ENCODE measurements at regions not wholly inside any gene's neighbourhood (a gene's known extent, or its start where the extent isn't known, plus 50 kb on each side); places are given as distances from the start of the nearest gene placed in this dataset.

GRCh38 chr6:134712311-134712710 lies 237.6 kb downstream of the ALDH8A1 start:
- DNase-seq (ENCODE audit: low read depth, low spot score), result no peak

DNA sequence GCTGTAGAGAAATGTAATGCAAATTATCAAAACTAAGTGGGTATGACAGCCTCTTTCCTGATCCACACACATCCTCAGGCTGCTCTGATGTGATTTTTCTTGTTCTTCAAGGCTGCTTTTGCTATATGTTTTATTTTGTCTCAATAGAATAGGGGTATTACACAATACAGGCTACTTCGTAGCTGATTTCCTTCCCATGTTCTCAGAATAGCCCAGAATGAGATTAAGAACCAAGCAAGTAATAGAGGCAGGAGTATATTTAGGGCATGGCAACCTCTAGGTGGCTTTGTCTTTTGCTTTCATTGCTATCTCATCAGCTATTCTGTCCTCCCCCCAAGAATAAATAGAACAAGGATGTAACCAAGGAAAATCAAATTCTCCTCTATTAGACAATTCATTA lies 241.8 kb downstream of the ALDH8A1 start:
- no peak for DNase-seq (ENCODE audit: low read depth, low spot score)

- peak; percentile 9 for DNase-seq (ENCODE audit: low read depth, low spot score)
These were observed 242.4 kb downstream of the ALDH8A1 start for GRCh38 chr6:134707342-134708031.

GRCh38 chr6:134706806-134707205 lies 243.1 kb downstream of the ALDH8A1 start:
- DNase-seq (ENCODE audit: low read depth, low spot score), result no peak

GRCh38 chr6:134706153-134706552 lies 243.7 kb downstream of the ALDH8A1 start:
- DNase-seq (ENCODE audit: low read depth, low spot score), result peak; percentile 47

DNA sequence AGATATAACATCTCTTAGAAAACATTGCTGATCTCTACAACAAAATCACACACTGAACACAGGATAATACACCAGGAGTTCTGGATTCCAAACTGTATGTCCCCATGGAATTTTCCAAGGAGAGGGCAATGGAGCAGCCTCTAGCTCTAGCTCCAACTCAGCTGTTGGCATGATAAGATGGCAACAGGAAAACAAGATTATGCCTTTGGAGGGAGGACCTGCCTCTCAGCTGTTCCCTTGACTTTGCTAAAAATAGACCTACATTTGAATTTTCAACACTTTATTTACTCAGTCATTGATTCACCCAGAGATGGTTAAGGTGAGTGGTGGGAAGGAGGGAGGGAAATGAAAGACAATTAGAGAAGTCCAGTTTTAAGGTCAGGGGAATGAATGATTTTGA lies 246.7 kb downstream of the ALDH8A1 start:
- no peak for DNase-seq (ENCODE audit: low read depth, low spot score)

DNA sequence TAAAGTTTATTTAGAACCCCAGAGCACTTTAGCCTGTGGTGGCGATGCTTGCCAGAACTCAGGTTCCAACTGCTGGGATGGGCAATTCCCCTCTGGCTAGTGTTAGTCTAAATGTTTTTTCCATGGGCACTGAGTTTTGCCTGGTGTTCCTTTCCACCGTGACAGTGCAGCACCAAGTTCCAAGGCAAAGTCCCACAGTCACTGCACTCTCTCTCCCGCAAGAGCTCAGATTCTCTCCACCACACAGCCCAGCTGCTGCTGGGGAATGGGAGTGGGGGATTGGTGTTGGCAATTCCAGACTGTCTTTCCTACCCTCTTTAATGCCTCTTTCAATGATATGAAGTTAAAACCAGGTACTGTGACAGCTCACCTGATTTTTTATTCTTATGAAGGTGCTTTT lies 247.6 kb downstream of the ALDH8A1 start:
- DNase-seq (ENCODE audit: low read depth, low spot score), result no peak

- DNase-seq (ENCODE audit: low read depth, low spot score), result no peak
These were observed 248.6 kb downstream of the ALDH8A1 start for GRCh38 chr6:134701301-134701700.

GRCh38 chr6:134698228-134698627 lies 251.7 kb downstream of the ALDH8A1 start:
- no peak for DNase-seq (ENCODE audit: low read depth, low spot score)

GRCh38 chr6:134692008-134692407 lies 257.9 kb downstream of the ALDH8A1 start:
- DNase-seq (ENCODE audit: low read depth, low spot score), result no peak

DNA sequence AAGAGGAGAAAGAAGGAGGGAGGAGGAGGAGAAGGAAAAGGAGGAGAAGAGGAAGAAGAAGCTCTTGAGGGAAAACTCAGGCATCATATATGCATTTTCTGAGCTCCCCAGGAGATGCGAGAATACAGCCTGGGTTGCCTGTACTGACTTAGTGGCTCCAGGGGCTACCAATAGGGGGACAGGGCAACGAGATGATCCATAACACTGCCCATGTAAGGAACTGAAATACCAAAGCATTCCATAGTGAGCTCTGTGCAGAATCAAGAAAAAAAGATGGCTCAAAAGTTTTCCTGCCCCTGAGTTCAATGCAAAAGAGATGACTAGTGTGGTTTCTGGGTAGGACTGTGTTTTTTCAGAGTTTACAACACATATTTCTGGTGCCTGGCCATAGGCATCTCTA lies 258.7 kb downstream of the ALDH8A1 start:
- DNase-seq (ENCODE audit: low read depth, low spot score), result no peak

DNA sequence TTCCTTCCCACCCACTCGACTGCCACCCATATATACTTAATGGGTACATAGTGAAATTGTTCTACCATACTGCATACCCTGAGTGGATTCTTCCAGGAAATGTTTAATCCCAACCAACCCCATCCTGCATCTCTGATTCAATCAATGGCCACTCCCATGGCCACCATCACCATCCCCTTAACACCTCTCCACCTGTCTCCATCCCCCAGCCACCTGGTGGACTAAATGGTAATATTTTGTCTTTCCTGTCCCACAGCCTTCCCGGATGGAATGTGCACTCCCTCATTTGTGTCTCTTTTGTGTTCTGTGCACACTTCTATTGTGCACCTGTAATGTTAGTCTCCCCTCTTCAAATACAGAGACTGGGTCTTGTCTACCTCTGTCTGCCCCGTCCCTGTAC lies 259.9 kb downstream of the ALDH8A1 start:
- no peak for DNase-seq (ENCODE audit: low read depth, low spot score)

GRCh38 chr6:134689641-134690040 lies 260.3 kb downstream of the ALDH8A1 start:
- no peak for DNase-seq (ENCODE audit: low read depth, low spot score)

DNA sequence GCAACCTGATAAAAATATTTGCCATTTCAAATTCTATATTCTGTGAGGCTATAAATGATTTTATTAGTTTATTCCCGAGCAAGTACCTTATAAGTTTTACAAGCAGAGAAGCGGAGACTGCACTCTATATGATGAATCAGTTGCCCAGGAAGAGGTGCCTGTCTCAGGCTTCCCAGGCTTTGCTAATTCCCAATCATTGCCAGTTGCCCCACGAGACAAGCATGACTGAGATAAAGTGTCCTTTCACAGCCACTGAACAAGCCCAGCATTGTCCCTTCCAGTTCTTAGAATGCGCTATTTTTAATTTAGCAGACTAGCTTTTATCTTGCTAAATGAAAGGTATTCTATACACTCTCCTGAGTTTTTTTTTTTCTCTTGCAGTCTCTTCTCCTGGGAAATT lies 260.7 kb downstream of the ALDH8A1 start:
- no peak for DNase-seq (ENCODE audit: low read depth, low spot score)

DNA sequence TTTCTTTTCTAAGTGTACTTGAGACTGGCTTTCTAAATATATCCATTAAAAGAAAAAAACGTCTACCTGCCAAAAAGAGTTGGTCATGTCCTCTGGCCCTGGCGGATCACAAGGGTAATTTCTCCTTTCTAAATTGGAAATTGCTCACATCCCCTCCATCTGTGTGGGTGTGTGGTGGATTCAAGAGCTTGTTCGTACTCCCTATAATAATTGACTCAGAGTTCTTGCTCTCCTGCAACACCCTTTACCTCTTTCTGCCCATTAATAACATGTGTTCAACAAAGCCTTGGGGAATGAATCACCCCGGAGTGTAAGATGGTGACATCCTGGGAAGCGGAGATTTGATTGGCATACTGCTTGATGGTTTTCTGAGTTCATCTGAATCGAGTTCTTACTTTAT lies 263.8 kb downstream of the ALDH8A1 start:
- DNase-seq (ENCODE audit: low read depth, low spot score), result no peak

DNA sequence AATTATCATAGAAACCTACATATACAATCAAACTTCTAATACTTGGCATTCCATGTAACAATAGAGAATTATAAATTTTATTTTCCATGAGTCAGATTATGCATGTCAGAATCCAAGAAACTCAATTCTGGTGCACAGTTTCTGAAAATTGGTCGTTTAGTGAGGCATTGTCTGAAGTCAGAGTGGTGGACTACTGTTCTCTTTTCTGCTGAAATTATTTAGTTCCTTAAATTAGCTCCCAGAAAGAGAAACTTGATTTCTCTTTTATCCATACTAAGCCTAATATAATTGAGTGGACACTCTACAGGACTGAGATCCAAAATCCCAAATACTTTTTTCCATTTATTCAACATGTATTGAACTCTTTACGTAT lies 265.5 kb downstream of the ALDH8A1 start:
- no peak for DNase-seq (ENCODE audit: low read depth, low spot score)

GRCh38 chr6:134683783-134684422 lies 266.0 kb downstream of the ALDH8A1 start:
- DNase-seq (ENCODE audit: low read depth, low spot score), result no peak

DNA sequence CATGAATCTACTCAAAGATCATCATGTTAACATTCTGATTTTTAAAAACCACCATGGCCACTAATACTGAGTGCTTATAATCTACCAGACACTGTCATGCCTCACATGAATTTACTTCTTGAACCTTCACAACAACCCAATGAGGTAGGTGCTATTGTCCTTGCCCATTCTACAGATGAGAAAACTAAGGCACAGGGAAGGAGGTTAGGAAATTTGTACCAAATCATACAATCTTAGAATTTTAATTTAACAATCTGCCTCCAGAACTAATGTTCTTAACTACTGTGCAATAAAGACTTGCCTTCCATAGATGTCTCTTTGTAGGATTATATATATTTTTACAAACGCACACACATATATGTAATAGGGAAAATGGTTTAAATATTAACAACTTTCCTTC lies 269.5 kb downstream of the ALDH8A1 start:
- DNase-seq (ENCODE audit: low read depth, low spot score), result no peak

- no peak for DNase-seq (ENCODE audit: low read depth, low spot score)
These were observed 269.9 kb downstream of the ALDH8A1 start for GRCh38 chr6:134680021-134680420.

- no peak for DNase-seq (ENCODE audit: low read depth, low spot score)
These were observed 271.4 kb downstream of the ALDH8A1 start for GRCh38 chr6:134678436-134678889.

DNA sequence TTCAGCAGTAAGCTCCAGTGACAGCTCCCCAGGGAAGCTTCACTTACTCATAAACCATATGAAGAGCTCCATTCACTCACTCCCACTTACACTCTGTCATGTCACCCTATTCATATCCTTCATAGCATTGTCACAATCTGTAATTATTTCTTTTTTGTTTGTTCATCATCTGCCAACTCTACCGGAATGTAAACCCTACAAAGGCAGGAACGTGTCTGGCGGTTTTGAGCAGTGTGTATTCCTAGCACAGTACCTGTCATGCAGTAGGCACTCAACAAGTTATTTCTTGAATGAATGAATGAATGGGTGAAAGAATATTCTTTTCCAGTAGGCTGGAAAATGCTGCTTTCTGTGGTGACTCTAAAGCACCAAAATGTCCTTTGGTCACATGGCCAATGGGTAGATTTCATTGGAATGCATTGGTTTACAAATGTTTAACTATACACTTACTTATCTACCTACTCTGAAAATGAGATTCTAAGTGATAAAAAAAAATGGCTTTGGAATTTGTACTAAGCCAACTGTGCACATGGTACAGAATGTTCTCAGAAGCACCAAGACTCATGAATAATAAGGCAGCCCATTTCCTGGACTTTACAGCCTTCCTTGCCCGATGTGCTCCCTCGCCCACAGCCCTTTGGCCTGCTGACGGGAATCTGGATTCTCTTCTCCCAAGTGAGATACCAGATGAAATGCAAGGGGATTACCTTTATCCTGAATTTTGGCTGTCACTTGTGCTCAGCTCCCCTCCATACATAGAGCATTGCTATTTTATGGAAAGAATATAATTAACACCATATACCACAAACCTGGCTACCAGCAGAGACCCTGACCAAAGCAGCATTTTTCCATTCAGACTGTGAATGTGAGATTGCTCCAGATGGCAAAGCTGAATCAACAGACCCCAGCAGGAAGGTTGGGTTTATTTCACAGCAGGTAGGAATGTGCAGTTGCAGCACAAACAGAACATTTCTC lies 273.3 kb downstream of the ALDH8A1 start:
- no peak for DNase-seq (ENCODE audit: low read depth, low spot score)
